GM12874 (cell line): ENCODE measurements at regions not wholly inside any gene's neighbourhood (a gene's known extent, or its start where the extent isn't known, plus 50 kb on each side); places are given as distances from the start of the nearest gene placed in this dataset.

Experiments
- TF ChIP-seq, protein P1 (sequence below): IDR thresholded peaks from 2 replicates; pipeline ENCODE4 v1.5.1; 2011; ENCODE audit warnings: low read depth, mild to moderate bottlenecking, control low read depth, low read length, moderate library complexity; ENCODE audit not compliant: insufficient read depth

DNA sequence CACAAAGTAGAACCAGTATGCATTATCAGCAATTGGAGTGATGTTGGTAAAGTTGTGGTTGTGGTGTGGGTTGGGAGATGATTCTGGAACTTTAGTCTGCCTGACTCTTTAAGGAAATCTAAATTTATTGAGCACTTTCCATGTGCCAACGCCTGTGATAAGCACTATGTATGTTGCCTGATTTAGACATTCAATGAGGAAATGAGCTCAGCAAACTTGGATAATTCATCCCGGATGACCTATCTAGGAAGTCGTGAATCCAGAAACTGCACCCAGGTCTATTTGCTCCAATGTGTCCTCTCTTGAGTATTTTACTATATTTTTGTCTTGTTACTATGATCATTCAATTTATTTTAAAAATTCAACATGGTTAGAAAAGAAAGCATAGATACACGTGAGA, 400.8 kb upstream of the MMADHC start:
- TF ChIP-seq, protein P1, sequence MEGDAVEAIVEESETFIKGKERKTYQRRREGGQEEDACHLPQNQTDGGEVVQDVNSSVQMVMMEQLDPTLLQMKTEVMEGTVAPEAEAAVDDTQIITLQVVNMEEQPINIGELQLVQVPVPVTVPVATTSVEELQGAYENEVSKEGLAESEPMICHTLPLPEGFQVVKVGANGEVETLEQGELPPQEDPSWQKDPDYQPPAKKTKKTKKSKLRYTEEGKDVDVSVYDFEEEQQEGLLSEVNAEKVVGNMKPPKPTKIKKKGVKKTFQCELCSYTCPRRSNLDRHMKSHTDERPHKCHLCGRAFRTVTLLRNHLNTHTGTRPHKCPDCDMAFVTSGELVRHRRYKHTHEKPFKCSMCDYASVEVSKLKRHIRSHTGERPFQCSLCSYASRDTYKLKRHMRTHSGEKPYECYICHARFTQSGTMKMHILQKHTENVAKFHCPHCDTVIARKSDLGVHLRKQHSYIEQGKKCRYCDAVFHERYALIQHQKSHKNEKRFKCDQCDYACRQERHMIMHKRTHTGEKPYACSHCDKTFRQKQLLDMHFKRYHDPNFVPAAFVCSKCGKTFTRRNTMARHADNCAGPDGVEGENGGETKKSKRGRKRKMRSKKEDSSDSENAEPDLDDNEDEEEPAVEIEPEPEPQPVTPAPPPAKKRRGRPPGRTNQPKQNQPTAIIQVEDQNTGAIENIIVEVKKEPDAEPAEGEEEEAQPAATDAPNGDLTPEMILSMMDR, result no peak

DNA sequence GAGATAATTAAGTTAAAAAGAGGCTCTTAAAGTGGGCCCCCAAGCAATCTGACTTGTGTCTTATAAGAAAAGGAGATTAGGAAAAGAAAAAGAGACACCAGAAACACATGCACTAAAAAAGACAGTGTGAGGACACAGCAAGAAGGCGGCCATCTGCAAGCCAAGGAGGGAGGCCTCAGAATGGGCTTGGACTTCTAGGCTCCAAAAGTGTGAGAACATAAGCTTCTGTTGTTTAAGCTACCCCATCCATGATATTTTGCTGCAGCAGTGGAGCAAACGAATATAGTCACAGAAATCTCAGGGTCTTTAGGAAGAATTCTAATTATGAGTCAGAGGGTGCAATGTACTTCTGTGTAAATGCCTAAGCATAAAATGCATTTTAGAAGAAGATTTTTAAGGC, 399.3 kb upstream of the MMADHC start:
- TF ChIP-seq, protein P1, result no peak

DNA sequence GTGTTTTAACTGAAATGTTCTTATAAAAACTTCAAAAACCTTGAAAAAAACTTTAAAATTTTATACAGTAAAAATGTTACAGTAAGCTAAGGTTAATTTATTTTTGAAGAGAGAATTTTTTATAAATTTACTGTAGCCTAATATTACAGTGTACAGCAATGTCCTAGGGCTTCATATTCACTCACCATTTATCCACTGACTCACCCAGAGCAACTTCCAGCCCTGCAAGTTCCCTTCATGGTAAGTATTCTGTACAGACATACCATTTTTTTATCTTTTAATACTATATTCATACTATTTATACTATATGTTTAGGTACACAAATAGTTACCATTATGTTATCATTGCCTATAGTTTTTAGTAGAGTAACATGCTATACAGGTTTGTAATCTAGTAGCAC, 396.7 kb upstream of the MMADHC start:
- TF ChIP-seq, protein P1, result no peak

DNA sequence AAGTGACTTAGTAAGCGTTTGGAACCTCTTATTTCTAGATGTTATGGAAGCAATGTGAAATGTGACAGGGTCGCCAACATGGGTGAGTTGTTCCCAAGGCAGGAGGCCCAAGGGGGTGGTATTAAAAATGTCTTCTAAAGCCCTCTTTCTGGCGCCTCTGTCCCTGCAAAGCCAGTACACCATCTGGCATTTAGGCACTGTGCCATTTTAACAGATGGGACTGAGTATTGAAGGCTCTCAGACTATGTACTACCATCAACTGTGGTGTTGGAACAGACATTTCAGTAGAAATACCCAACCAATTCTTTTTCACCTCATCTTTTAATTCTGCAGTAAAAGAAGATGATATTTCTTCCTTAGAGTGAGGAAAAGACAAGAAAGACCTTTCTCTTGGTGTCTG, 384.5 kb upstream of the MMADHC start:
- TF ChIP-seq, protein P1, result no peak

DNA sequence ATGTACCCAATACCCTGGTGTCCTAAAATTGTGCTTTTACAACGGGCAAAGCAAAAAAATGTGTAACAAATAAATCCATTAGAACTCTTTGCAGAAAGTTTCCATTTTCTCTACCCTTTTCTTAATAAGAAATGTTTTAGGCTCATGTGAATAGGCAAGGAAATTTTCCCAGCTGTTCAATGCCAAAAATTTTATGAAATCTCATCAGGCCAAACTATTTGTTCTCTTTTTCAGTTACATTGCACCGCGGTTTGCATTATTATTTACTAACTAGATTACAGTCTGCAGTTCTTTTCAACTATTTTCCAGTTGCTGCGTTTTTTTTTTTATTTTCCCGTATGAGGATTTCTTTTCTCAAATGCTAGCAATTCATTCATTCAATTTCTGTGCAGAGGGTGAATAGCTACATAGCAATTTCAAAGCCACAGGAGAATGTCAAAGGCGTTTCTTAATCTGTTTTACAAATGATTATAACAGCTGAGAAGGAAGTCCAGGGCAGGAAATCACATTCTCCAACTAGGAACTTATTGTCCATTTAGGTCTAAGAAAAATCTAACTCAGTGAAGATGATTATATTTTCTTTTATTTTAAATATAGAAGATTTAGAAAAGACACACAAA, 367.5 kb upstream of the MMADHC start:
- TF ChIP-seq, protein P1, result no peak

DNA sequence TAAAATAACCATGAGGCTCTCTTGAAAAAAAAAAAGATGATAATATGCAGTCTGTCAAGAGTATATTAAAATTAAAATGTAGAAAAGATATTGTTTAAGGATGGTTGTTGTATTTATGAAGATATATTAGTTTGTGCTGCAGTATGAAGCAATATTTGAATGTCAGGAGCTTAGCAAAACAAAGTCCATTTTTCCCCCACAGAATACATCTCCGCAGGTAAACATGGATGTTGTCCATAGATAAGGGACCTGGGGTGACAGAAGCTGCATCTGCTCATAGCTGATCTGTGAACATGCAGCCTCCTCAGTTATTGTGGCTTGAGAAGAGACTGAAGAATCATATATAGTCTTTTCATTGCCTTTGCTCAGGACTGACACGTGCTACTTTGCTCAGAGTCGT, 366.1 kb upstream of the MMADHC start:
- TF ChIP-seq, protein P1, result no peak

DNA sequence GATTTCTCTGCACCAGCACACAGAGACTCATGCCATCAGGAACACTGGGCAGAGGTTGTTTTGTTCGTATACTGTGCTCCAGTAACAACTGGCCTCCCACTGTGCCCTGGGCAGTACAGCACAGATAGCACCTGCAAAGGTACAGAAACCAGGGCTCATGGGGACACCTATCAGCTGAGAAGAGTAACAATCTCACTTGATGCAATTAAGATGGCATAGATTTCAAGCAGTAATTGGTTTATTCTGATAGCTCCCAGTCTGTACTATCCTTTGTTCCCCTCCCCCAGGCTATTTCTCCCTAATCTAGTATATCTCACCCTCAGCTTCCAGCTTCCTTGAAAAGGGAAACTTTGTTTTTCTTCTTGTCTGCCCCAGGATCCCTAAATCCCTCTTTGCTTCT, 343.9 kb upstream of the MMADHC start:
- TF ChIP-seq, protein P1, result no peak
